Right hindlimb (tissue), 1 donor: ENCODE measurements at regions not wholly inside any gene's neighbourhood (a gene's known extent, or its start where the extent isn't known, plus 50 kb on each side); places are given as distances from the start of the nearest gene placed in this dataset.
"Not testable (repeated sequence)": the region's sequence is repeated elsewhere in the genome, so short reads cannot be mapped to it uniquely, and the experiment has no call there.

Experiments
- DNase-seq: peaks from one replicate; pipeline ENCODE4 v3.0.0-alpha.2; 2018

GRCh38 chr6:80439721-80440470 lies 333.4 kb downstream of the BCKDHB start:
- DNase-seq = no peak

- no peak for DNase-seq
Measured at GRCh38 chr6:80438772-80439171, 332.3 kb downstream of the BCKDHB start.

- no peak for DNase-seq
Measured at GRCh38 chr6:80437801-80438200, 331.3 kb downstream of the BCKDHB start.

GRCh38 chr6:80437221-80437620 lies 330.8 kb downstream of the BCKDHB start:
- DNase-seq = no peak

GRCh38 chr6:80436663-80437062 lies 330.2 kb downstream of the BCKDHB start:
- DNase-seq = no peak

- DNase-seq = no peak
Measured at GRCh38 chr6:80435457-80435856, 329.0 kb downstream of the BCKDHB start.

- no peak for DNase-seq
Measured at GRCh38 chr6:80434691-80435350, 328.4 kb downstream of the BCKDHB start.

- no peak for DNase-seq
Measured at GRCh38 chr6:80433673-80434025, 327.2 kb downstream of the BCKDHB start.

- DNase-seq = no peak
Measured at GRCh38 chr6:80433010-80433672, 326.7 kb downstream of the BCKDHB start.

- no peak for DNase-seq
Measured at GRCh38 chr6:80425089-80425823, 318.8 kb downstream of the BCKDHB start.

GRCh38 chr6:80411486-80411885 lies 305.0 kb downstream of the BCKDHB start:
- DNase-seq = no peak

GRCh38 chr6:80407976-80408375 lies 301.5 kb downstream of the BCKDHB start:
- DNase-seq = not testable (repeated sequence)

- no peak for DNase-seq
Measured at GRCh38 chr6:80404889-80405288, 298.4 kb downstream of the BCKDHB start.

GRCh38 chr6:80403365-80403764 lies 296.9 kb downstream of the BCKDHB start:
- no peak for DNase-seq

- DNase-seq = no peak
Measured at GRCh38 chr6:80402266-80402665, 295.8 kb downstream of the BCKDHB start.
